Thyroid gland (tissue), 4 donors: ENCODE measurements at regions not wholly inside any gene's neighbourhood (a gene's known extent, or its start where the extent isn't known, plus 50 kb on each side); places are given as distances from the start of the nearest gene placed in this dataset.

Experiments used
- DNase-seq, 2 donors: peaks; one replicate each; pipeline ENCODE4 v3.0.0-alpha.2; 2019
- H3K27ac ChIP-seq, 3 donors: fragments of 200-600 bp; sonication (generic); 1 replicate in 2 of 3; 2 replicates in 1 of 3; pipeline ENCODE4 v1.5.1; 2016 to 2019; ENCODE audit warnings: mild to moderate bottlenecking in 1 of 3, moderate library complexity in 1 of 3
- H3K27me3 ChIP-seq: fragments of 200-600 bp; sonication (generic); one replicate; pipeline ENCODE4 v1.5.1; 2019
- H3K36me3 ChIP-seq, 2 donors: fragments of 200-600 bp; sonication (generic); one replicate each; pipeline ENCODE4 v1.5.1; 2016 to 2019
- H3K4me1 ChIP-seq, 2 donors: fragments of 200-600 bp; sonication (generic); one replicate each; pipeline ENCODE4 v1.5.1; 2017 to 2019
- H3K4me3 ChIP-seq, 3 donors: fragments of 200-600 bp; sonication (generic); replicated peaks in 1 of 3; 1 replicate in 2 of 3; 2 replicates in 1 of 3; pipeline ENCODE4 v1.5.1; 2016; ENCODE audit warnings: mild to moderate bottlenecking in 1 of 3
- H3K9me3 ChIP-seq: fragments of 200-600 bp; sonication (generic); one replicate; pipeline ENCODE4 v1.5.1; 2017
- POLR2A ChIP-seq, 2 donors: fragments of 450-650 bp; IDR thresholded peaks; one replicate each; pipeline ENCODE4 v1.6.1; 2017; ENCODE audit warnings: antibody characterized with exemption in 2 of 2, mild to moderate bottlenecking in 2 of 2, moderate library complexity in 1 of 2
- WGBS, 2 donors: methylation state at CpG; one replicate each; pipeline ENCODE4 v1.1.5; 2017; 5-methylcytosine and 5-hydroxymethylcytosine counted together
- intact Hi-C: fragments of 100-400 bp; cut with DNase I; formaldehyde crosslinking; loops from one replicate; pipeline ENCODE4 v1.15.1; 2023
- TF ChIP-seq, protein P1 (sequence below), 6 experiments: fragments of 200-600 bp in 3 of 6; fragments of 450-650 bp in 3 of 6; sonication (generic) in 3 of 6; IDR thresholded peaks; one replicate each; pipeline ENCODE4 v1.5.1; 2016 to 2019; ENCODE audit warnings: antibody characterized with exemption in 6 of 6, mild to moderate bottlenecking in 2 of 6, inconsistent platforms in 1 of 6, moderate library complexity in 1 of 6

- Histone ChIP-seq H3K27me3 (no peaks in the 10 kb centered on the region), H3K4me1 (no peaks in the 10 kb centered on the region), H3K27ac (no peak overlapping the region), H3K4me3 (no peak overlapping the region), H3K36me3 (no peaks in the 10 kb centered on the region), H3K9me3 (no peaks in the 10 kb centered on the region)
- WGBS, 2 donors = 82 to 84% methylated on average over 9 of the region's 9 CpGs
- DNase-seq = no peak
- intact Hi-C loops = no loop called here
- TF ChIP-seq POLR2A (IDR thresholded peaks at IDR 0.05) = no peak
- TF ChIP-seq, protein P1, sequence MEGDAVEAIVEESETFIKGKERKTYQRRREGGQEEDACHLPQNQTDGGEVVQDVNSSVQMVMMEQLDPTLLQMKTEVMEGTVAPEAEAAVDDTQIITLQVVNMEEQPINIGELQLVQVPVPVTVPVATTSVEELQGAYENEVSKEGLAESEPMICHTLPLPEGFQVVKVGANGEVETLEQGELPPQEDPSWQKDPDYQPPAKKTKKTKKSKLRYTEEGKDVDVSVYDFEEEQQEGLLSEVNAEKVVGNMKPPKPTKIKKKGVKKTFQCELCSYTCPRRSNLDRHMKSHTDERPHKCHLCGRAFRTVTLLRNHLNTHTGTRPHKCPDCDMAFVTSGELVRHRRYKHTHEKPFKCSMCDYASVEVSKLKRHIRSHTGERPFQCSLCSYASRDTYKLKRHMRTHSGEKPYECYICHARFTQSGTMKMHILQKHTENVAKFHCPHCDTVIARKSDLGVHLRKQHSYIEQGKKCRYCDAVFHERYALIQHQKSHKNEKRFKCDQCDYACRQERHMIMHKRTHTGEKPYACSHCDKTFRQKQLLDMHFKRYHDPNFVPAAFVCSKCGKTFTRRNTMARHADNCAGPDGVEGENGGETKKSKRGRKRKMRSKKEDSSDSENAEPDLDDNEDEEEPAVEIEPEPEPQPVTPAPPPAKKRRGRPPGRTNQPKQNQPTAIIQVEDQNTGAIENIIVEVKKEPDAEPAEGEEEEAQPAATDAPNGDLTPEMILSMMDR (IDR thresholded peaks at IDR 0.05) = no peak
Measured at GRCh38 chr3:66620296-66620695, 119.5 kb upstream of the LRIG1 start.

- Histone ChIP-seq H3K4me1 (no peaks in the 10 kb centered on the region), H3K4me3 (no peak overlapping the region), H3K9me3 (no peaks in the 10 kb centered on the region), H3K27me3 (no peaks in the 10 kb centered on the region), H3K36me3 (no peaks in the 10 kb centered on the region), H3K27ac (no peak overlapping the region)
- TF ChIP-seq, protein P1 (IDR thresholded peaks at IDR 0.05) = no peak
- TF ChIP-seq POLR2A (IDR thresholded peaks at IDR 0.05) = no peak
- intact Hi-C loops = no loop called here
- 94 to 97% methylated on average over 2 of the region's 2 CpGs for WGBS, 2 donors
- DNase-seq = no peak
Measured at GRCh38 chr3:66622756-66623457, 122.1 kb upstream of the LRIG1 start.

- H3K27ac ChIP-seq = no peak overlapping the region
- intact Hi-C loops = no loop called here
- no peak for DNase-seq
Measured at GRCh38 chr3:66625505-66626216, 124.8 kb upstream of the LRIG1 start.

GRCh38 chr3:66629150-66629981, 128.5 kb upstream of the LRIG1 start:
- no peak overlapping the region for H3K27ac ChIP-seq
- H3K4me3 ChIP-seq = no peak overlapping the region
- 70 to 71% methylated on average over 8 of the region's 8 CpGs for WGBS, 2 donors
- no peak for TF ChIP-seq POLR2A (IDR thresholded peaks at IDR 0.05)
- TF ChIP-seq, protein P1 (IDR thresholded peaks at IDR 0.05) = no peak
- no peaks in the 10 kb centered on the region for H3K36me3 ChIP-seq
- no peak for DNase-seq
- H3K4me1 ChIP-seq = no peaks in the 10 kb centered on the region
- intact Hi-C loops = no loop called here
- no peaks in the 10 kb centered on the region for H3K9me3 ChIP-seq
- no peaks in the 10 kb centered on the region for H3K27me3 ChIP-seq

More at GRCh38 chr3:66625505-66626216, 124.8 kb upstream of the LRIG1 start:
- H3K4me3 ChIP-seq = no peak overlapping the region
- TF ChIP-seq, protein P1 (IDR thresholded peaks at IDR 0.05) = no peak
- TF ChIP-seq POLR2A (IDR thresholded peaks at IDR 0.05) = no peak
- no peaks in the 10 kb centered on the region for H3K36me3 ChIP-seq
- no peaks in the 10 kb centered on the region for H3K4me1 ChIP-seq
- WGBS, 2 donors = 64 to 71% methylated on average over 5 of the region's 5 CpGs
- no peaks in the 10 kb centered on the region for H3K9me3 ChIP-seq
- H3K27me3 ChIP-seq = no peaks in the 10 kb centered on the region
